A549 (cell line): ENCODE measurements at regions not wholly inside any gene's neighbourhood (a gene's known extent, or its start where the extent isn't known, plus 50 kb on each side); places are given as distances from the start of the nearest gene placed in this dataset.

Experiments used
- ATAC-seq, 2 experiments: fragments of 200-7000 bp in 1 of 2; fragments of >200 bp in 1 of 2; cut with Nextera tagmentation in 1 of 2; cut with Tn5 transposase in 1 of 2; 3 replicates each; pipeline versions ENCODE4 v1.8.0 to v1.9.1; 2018 to 2020; ENCODE audit warnings: mild to moderate bottlenecking in 1 of 2, moderate library complexity in 1 of 2
- CTCF ChIA-PET: fragments of 300-600 bp; sonication (Branson Sonifier 250); formaldehyde crosslinking; extraction: SDS; loops from one replicate; lab custom pipeline; 2021; ENCODE audit warnings: antibody characterized with exemption, inconsistent platforms; lab: Yijun Ruan, JAX
- POLR2A ChIA-PET: fragments of 350-600 bp; formaldehyde crosslinking; extraction: SDS; loops from one replicate; lab custom pipeline; 2021; ENCODE audit warnings: antibody characterized with exemption, inconsistent platforms; lab: Yijun Ruan, JAX
- DNase-seq, 2 experiments: peaks; one replicate each; pipeline versions ENCODE4 v3.0.0 to v3.0.0-alpha.2; 2011 to 2016; ENCODE audit warnings: low read depth in 1 of 2, low spot score in 1 of 2
- FAIRE-seq: peaks from 2 replicates; lab custom pipeline; 2011; peaks lifted over from hg19 to GRCh38; lab: Jason Lieb, UNC
- H3K27ac ChIP-seq, 2 experiments: fragments of >200 bp; sonication (Bioruptor Twin); formaldehyde crosslinking; 3 replicates each; pipeline ENCODE4 v1.5.1; 2016 to 2017
- H3K4me1 ChIP-seq: fragments of >200 bp; sonication (Bioruptor Twin); formaldehyde crosslinking; 3 replicates; pipeline ENCODE4 v1.6.1; 2016
- H3K4me2 ChIP-seq: fragments of >200 bp; sonication (Bioruptor Twin); formaldehyde crosslinking; 3 replicates; pipeline ENCODE4 v1.6.1; 2016
- H3K4me3 ChIP-seq: fragments of >200 bp; sonication (Bioruptor Twin); formaldehyde crosslinking; 3 replicates; pipeline ENCODE4 v1.5.1; 2016
- H3K9me3 ChIP-seq: fragments of >200 bp; sonication (Bioruptor Twin); formaldehyde crosslinking; 3 replicates; pipeline ENCODE4 v1.6.1; 2016
- BCL3 ChIP-seq: fragments of >200 bp; sonication (Bioruptor Twin); formaldehyde crosslinking; IDR thresholded peaks from 3 replicates; pipeline ENCODE4 v1.6.1; 2016
- BHLHE40 ChIP-seq: IDR thresholded peaks from 2 replicates; pipeline ENCODE4 v1.6.1; 2012; ENCODE audit warnings: low read depth, low read length, inconsistent platforms
- CEBPB ChIP-seq, 2 experiments: fragments of >200 bp in 1 of 2; sonication (Bioruptor Twin) in 1 of 2; formaldehyde crosslinking in 1 of 2; IDR thresholded peaks; 2 replicates each; pipeline ENCODE4 v1.6.1; 2012 to 2016
- CHD2 ChIP-seq: fragments of 150-350 bp; IDR thresholded peaks from 2 replicates; pipeline ENCODE4 v1.6.1; 2014; ENCODE audit warnings: low read length; ENCODE audit not compliant: partially characterized antibody
- EHF ChIP-seq: fragments of 250-450 bp; sonication (Bioruptor Pico); IDR thresholded peaks from 2 replicates; pipeline ENCODE4 v1.5.0; 2020; ENCODE audit warnings: mild to moderate bottlenecking
- FOSB ChIP-seq: fragments of 250-450 bp; sonication (Bioruptor Pico); IDR thresholded peaks from 2 replicates; pipeline ENCODE4 v1.5.0; 2020; ENCODE audit warnings: mild to moderate bottlenecking, moderate library complexity
- FOXS1 ChIP-seq: fragments of 250-450 bp; sonication (Bioruptor Pico); IDR thresholded peaks from 2 replicates; pipeline ENCODE4 v1.5.0; 2020; ENCODE audit warnings: mild to moderate bottlenecking, moderate library complexity
- HOXB13 ChIP-seq: fragments of 250-450 bp; sonication (Bioruptor Pico); IDR thresholded peaks from 2 replicates; pipeline ENCODE4 v1.5.0; 2020; ENCODE audit warnings: low read depth, mild to moderate bottlenecking, moderate library complexity
- JUNB ChIP-seq: fragments of >200 bp; sonication (Bioruptor Twin); formaldehyde crosslinking; IDR thresholded peaks from 2 replicates; pipeline ENCODE4 v1.6.1; 2016
- MAZ ChIP-seq: fragments of 150-350 bp; IDR thresholded peaks from 2 replicates; pipeline ENCODE4 v1.6.1; 2014; ENCODE audit warnings: antibody characterized with exemption, low read depth, low read length, borderline replicate concordance
- NPAS2 ChIP-seq: fragments of 250-450 bp; sonication (Bioruptor Pico); IDR thresholded peaks from 2 replicates; pipeline ENCODE4 v1.8.0; 2022; ENCODE audit warnings: mild to moderate bottlenecking, moderate library complexity, borderline replicate concordance
- PHF8 ChIP-seq: fragments of 200-600 bp; sonication (generic); IDR thresholded peaks from 2 replicates; pipeline ENCODE4 v1.6.1; 2016; ENCODE audit warnings: low read depth, mild to moderate bottlenecking, antibody characterized with exemption, moderate library complexity, borderline replicate concordance
- POLR2A ChIP-seq: IDR thresholded peaks from 2 replicates; pipeline ENCODE4 v1.6.1; 2012; ENCODE audit warnings: mild to moderate bottlenecking, low read length
- POLR2AphosphoS2 ChIP-seq: conservative IDR thresholded peaks from 2 replicates; pipeline ENCODE4 v1.6.1; 2012; ENCODE audit warnings: low read length, improper control_type of control experiment, inconsistent platforms
- RAD21 ChIP-seq, 2 experiments: fragments of >200 bp in 1 of 2; sonication (Bioruptor Twin) in 1 of 2; formaldehyde crosslinking in 1 of 2; IDR thresholded peaks in 1 of 2; conservative IDR thresholded peaks in 1 of 2; 2 replicates in 1 of 2; 3 replicates in 1 of 2; pipeline ENCODE4 v1.6.1; 2012 to 2018; ENCODE audit warnings: inconsistent platforms in 1 of 2
- RNF2 ChIP-seq: fragments of 200-600 bp; sonication (generic); IDR thresholded peaks from 2 replicates; pipeline ENCODE4 v1.6.1; 2016; ENCODE audit warnings: low read depth, mild to moderate bottlenecking, antibody characterized with exemption, moderate library complexity, borderline replicate concordance
- TFCP2L1 ChIP-seq: fragments of 250-450 bp; sonication (Bioruptor Pico); IDR thresholded peaks from 2 replicates; pipeline ENCODE4 v1.5.0; 2021; ENCODE audit warnings: mild to moderate bottlenecking
- ZC3H11A ChIP-seq: fragments of 450-650 bp; IDR thresholded peaks from 2 replicates; pipeline ENCODE4 v1.6.1; 2014; ENCODE audit warnings: antibody characterized with exemption, mild to moderate bottlenecking
- ZNF302 ChIP-seq: fragments of 250-450 bp; sonication (Bioruptor Pico); IDR thresholded peaks from 2 replicates; pipeline ENCODE4 v1.9.0; 2021; ENCODE audit warnings: inconsistent platforms, mild to moderate bottlenecking, moderate library complexity
- WGBS: methylation state at CpG from one replicate; pipeline ENCODE4 v1.1.6; 2017; ENCODE audit errors: missing lambda C conversion rate; 5-methylcytosine and 5-hydroxymethylcytosine counted together
- TF ChIP-seq, protein P1 (sequence below): fragments of 150-350 bp; IDR thresholded peaks from 2 replicates; pipeline ENCODE4 v1.6.1; 2014; ENCODE audit warnings: low read depth, mild to moderate bottlenecking, low read length
- TF ChIP-seq, protein P2 (sequence below): fragments of 450-650 bp; IDR thresholded peaks from 2 replicates; pipeline ENCODE4 v1.6.1; 2014; ENCODE audit warnings: antibody characterized with exemption

DNA sequence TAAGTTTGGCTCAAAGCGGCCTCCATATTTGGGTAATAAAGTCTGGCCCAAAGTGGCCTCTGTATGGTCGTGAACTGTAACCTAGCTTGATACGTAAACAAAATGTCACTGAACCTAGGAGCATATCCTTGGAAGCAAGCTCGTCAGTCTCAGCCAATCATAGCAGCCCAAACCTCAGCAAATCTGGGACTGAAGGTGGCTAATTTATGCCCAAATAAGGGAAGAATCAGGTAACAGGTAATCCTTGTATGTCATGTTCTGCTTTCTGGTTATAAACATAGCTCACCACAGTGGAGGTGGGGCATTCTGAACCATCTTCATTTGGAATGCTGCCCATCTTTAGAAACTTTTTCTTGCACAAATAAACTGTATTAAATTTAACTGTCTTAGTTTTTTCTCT lies 281.1 kb downstream of the TTLL7 start:
- H3K4me1 ChIP-seq: no peaks in the 10 kb centered on the region
- no peak for FAIRE-seq
- no peak for DNase-seq
- ChIA-PET CTCF (no interaction called here), POLR2A (no interaction called here)
- no peak overlapping the region for H3K27ac ChIP-seq
- WGBS: 18% methylated on average over 4 of the region's 4 CpGs
- ATAC-seq: no peak
- H3K9me3 ChIP-seq: no peaks in the 10 kb centered on the region
- TF ChIP-seq BHLHE40 (no peak), RAD21 (conservative IDR thresholded peaks at IDR 0.05 in 1 of 2, IDR thresholded peaks at IDR 0.05 in 1 of 2) (no peak), NPAS2 (CRISPR knock-in tag) (no peak), ZC3H11A (no peak), TFCP2L1 (CRISPR knock-in tag) (no peak), JUNB (no peak), ZNF302 (CRISPR knock-in tag) (no peak), BCL3 (no peak), RNF2 (no peak), PHF8 (no peak), CHD2 (no peak), MAZ (no peak), FOXS1 (CRISPR knock-in tag) (no peak), POLR2AphosphoS2 (no peak), EHF (CRISPR knock-in tag) (no peak), HOXB13 (CRISPR knock-in tag) (no peak)
- TF ChIP-seq, protein P1, sequence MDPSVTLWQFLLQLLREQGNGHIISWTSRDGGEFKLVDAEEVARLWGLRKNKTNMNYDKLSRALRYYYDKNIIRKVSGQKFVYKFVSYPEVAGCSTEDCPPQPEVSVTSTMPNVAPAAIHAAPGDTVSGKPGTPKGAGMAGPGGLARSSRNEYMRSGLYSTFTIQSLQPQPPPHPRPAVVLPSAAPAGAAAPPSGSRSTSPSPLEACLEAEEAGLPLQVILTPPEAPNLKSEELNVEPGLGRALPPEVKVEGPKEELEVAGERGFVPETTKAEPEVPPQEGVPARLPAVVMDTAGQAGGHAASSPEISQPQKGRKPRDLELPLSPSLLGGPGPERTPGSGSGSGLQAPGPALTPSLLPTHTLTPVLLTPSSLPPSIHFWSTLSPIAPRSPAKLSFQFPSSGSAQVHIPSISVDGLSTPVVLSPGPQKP: no peak
- H3K4me2 ChIP-seq: no peak overlapping the region
- no peak overlapping the region for H3K4me3 ChIP-seq

- no peak for ATAC-seq
- FAIRE-seq: no peak
- DNase-seq: no peak
- no peak overlapping the region for H3K4me3 ChIP-seq
- no peaks in the 10 kb centered on the region for H3K4me1 ChIP-seq
- no peak overlapping the region for H3K27ac ChIP-seq
- no peaks in the 10 kb centered on the region for H3K9me3 ChIP-seq
- TF ChIP-seq CEBPB (IDR thresholded peaks at IDR 0.05) (no peak), FOSB (no peak)
- TF ChIP-seq, protein P2, sequence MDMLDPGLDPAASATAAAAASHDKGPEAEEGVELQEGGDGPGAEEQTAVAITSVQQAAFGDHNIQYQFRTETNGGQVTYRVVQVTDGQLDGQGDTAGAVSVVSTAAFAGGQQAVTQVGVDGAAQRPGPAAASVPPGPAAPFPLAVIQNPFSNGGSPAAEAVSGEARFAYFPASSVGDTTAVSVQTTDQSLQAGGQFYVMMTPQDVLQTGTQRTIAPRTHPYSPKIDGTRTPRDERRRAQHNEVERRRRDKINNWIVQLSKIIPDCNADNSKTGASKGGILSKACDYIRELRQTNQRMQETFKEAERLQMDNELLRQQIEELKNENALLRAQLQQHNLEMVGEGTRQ: no peak
- TF ChIP-seq, all 56 proteins: peak for 0
- ChIA-PET POLR2A (no interaction called here), CTCF (no interaction called here)
- 8% methylated on average over 2 of the region's 3 CpGs for WGBS
- H3K4me2 ChIP-seq: no peak overlapping the region
These were observed 282.3 kb downstream of the TTLL7 start for GRCh38 chr1:83716641-83717040.

DNA sequence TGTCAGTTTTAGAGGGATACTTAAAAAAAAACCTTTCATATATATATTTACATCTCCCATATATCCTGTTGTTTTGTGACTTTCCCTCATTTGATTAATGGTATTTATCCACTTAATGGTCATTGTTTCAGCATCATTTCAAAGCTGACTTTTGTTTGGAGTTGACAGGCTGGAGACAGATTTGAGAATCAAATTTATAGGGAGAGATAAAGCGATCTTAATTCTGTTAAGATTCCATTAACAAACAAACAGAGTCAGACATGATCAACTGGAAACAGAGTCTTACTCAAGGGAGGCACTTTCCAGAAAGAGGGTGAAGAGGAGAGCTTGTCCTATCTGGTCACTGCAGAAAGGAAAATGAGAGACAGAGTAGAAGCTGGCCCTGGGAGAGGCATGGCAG lies 283.4 kb downstream of the TTLL7 start:
- H3K27ac ChIP-seq: no peak overlapping the region
- H3K9me3 ChIP-seq: no peaks in the 10 kb centered on the region
- no peak overlapping the region for H3K4me3 ChIP-seq
- FAIRE-seq (no peak), DNase-seq (no peak), ATAC-seq (no peak)
- ChIA-PET POLR2A (no interaction called here), CTCF (no interaction called here)
- WGBS: 5% methylated on average over 1 of the region's 1 CpG
- TF ChIP-seq, protein P2: no peak
- TF ChIP-seq CHD2 (no peak), POLR2A (no peak)
- H3K4me2 ChIP-seq: no peak overlapping the region
- H3K4me1 ChIP-seq: no peaks in the 10 kb centered on the region
